Lung (tissue), 11 donors: ENCODE measurements at regions not wholly inside any gene's neighbourhood (a gene's known extent, or its start where the extent isn't known, plus 50 kb on each side); places are given as distances from the start of the nearest gene placed in this dataset.

Experiments used
- ATAC-seq: fragments of 200-7000 bp; cut with Tn5 transposase; one replicate; pipeline ENCODE4 v1.9.1; 2020; ENCODE audit warnings: moderate number of reproducible peaks; ENCODE audit not compliant: insufficient read depth, low FRiP score
- DNase-seq, 3 donors: peaks; one replicate each; pipeline ENCODE4 v3.0.0-alpha.2; 2013 to 2017
- H3K27ac ChIP-seq, 2 donors: one replicate each; pipeline ENCODE4 v1.5.1; 2013; ENCODE audit warnings: mild to moderate bottlenecking in 2 of 2, moderate library complexity in 2 of 2, control low read depth in 1 of 2, inconsistent platforms in 1 of 2, low read depth in 1 of 2, low read length in 1 of 2
- H3K27me3 ChIP-seq, 3 donors: one replicate each; pipeline ENCODE4 v1.5.1; 2013; ENCODE audit warnings: low read length in 2 of 3; ENCODE audit not compliant: control insufficient read depth in 3 of 3, insufficient read depth in 3 of 3
- H3K36me3 ChIP-seq, 4 donors: one replicate each; pipeline ENCODE4 v1.5.1; 2013; ENCODE audit warnings: low read length in 4 of 4, mild to moderate bottlenecking in 1 of 4, moderate library complexity in 1 of 4; ENCODE audit not compliant: control insufficient read depth in 4 of 4, insufficient read depth in 4 of 4
- H3K4me1 ChIP-seq, 5 donors: one replicate each; pipeline ENCODE4 v1.5.1; 2013; ENCODE audit warnings: low read length in 5 of 5, mild to moderate bottlenecking in 2 of 5, moderate library complexity in 1 of 5; ENCODE audit not compliant: control insufficient read depth in 5 of 5, insufficient read depth in 5 of 5
- H3K4me3 ChIP-seq: one replicate; pipeline ENCODE4 v1.5.1; 2013; ENCODE audit warnings: mild to moderate bottlenecking, control low read depth, moderate library complexity
- H3K9ac ChIP-seq, 2 donors: one replicate each; pipeline ENCODE4 v1.5.1; 2013; ENCODE audit warnings: low read length in 2 of 2, control low read depth in 1 of 2; ENCODE audit not compliant: insufficient read depth in 1 of 2
- H3K9me3 ChIP-seq, 4 donors: one replicate each; pipeline ENCODE4 v1.5.1; 2013; ENCODE audit warnings: low read length in 3 of 4, mild to moderate bottlenecking in 1 of 4, moderate library complexity in 1 of 4; ENCODE audit not compliant: control insufficient read depth in 4 of 4, insufficient read depth in 3 of 4
- WGBS, 2 donors: extraction: QIAGEN DNeasy Blood & Tissue Kit; methylation state at CpG; one replicate each; pipeline ENCODE4 v1.1.7; 2013; 5-methylcytosine and 5-hydroxymethylcytosine counted together
- TF ChIP-seq, protein P1 (sequence below): IDR thresholded peaks from 2 replicates; pipeline ENCODE4 v1.5.1; 2012; ENCODE audit warnings: mild to moderate bottlenecking; ENCODE audit errors: control extremely low read depth, extremely low read depth
- donor health status: control.
- donor health status: control.
- donor health status: Bipolar disorder and iron deficiency.
- donor health status: healthy.
- donor health status: DM: yes; HTN: yes; CAD: no.

DNA sequence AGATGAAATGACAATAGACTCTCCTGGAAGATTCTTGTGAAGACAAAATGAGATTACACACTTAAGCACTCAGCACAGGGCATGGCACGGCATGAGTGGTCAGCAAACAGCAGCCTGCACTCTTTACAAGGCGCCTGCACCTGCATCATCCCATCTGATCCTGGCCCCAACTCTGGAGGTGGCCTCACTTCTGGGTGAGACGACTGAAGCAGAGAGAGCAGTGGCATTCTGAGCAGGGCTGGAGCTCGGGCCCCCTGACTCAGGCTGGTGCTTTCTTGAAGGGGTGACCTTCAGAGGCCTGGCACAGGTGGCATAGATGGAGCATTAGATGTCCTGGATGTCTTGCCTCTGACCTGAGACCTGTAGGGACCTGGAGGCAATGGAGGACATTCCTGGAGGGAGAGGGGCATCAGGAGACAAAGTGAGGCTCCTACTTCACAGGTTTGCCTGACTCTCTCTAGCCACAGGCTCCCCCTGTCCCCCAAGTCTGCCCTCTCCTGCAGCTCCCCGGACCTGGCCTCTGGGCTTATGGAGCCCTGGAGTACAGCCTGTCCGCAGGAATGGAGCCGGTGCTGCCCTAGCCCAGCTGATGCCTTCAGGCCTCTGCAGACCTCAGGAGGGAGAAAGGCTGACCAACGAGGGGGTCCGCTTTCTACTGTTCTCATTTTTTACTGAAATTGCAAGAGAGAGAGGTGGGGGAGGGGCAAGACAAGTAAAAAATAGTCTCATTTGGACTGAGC lies 65.5 kb upstream of the THY1 start:
- no peaks in the 10 kb centered on the region for H3K4me1 ChIP-seq

GRCh38 chr11:119486691-119487259 lies 63.8 kb upstream of the THY1 start:
- Histone ChIP-seq H3K27ac (no peak overlapping the region), H3K9me3 (no peaks in the 10 kb centered on the region), H3K4me1 (no peaks in the 10 kb centered on the region), H3K4me3 (no peak overlapping the region), H3K36me3 (no peaks in the 10 kb centered on the region), H3K27me3 (peaks cover 0 to 8% (median 2%) of the 10 kb centered on the region in 3 donors), H3K9ac (no peak overlapping the region)
- peak in 1 of 3 donors; percentile 6 for DNase-seq
- TF ChIP-seq, protein P1, sequence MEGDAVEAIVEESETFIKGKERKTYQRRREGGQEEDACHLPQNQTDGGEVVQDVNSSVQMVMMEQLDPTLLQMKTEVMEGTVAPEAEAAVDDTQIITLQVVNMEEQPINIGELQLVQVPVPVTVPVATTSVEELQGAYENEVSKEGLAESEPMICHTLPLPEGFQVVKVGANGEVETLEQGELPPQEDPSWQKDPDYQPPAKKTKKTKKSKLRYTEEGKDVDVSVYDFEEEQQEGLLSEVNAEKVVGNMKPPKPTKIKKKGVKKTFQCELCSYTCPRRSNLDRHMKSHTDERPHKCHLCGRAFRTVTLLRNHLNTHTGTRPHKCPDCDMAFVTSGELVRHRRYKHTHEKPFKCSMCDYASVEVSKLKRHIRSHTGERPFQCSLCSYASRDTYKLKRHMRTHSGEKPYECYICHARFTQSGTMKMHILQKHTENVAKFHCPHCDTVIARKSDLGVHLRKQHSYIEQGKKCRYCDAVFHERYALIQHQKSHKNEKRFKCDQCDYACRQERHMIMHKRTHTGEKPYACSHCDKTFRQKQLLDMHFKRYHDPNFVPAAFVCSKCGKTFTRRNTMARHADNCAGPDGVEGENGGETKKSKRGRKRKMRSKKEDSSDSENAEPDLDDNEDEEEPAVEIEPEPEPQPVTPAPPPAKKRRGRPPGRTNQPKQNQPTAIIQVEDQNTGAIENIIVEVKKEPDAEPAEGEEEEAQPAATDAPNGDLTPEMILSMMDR: no peak
- 78 to 80% methylated on average over 3 of the region's 3 CpGs for WGBS, 2 donors
- ATAC-seq: no peak

More for the DNA sequence above, 65.5 kb upstream of the THY1 start:
- no peak for DNase-seq
- TF ChIP-seq, protein P1: no peak
- Histone ChIP-seq H3K27ac (no peak overlapping the region), H3K9ac (no peak overlapping the region), H3K36me3 (no peaks in the 10 kb centered on the region), H3K4me3 (no peak overlapping the region), H3K27me3 (peaks cover 0 to 8% (median 2%) of the 10 kb centered on the region in 3 donors), H3K9me3 (no peaks in the 10 kb centered on the region)
- no peak for ATAC-seq
- WGBS, 2 donors: 75 to 82% methylated on average over 9 of the region's 9 CpGs

DNA sequence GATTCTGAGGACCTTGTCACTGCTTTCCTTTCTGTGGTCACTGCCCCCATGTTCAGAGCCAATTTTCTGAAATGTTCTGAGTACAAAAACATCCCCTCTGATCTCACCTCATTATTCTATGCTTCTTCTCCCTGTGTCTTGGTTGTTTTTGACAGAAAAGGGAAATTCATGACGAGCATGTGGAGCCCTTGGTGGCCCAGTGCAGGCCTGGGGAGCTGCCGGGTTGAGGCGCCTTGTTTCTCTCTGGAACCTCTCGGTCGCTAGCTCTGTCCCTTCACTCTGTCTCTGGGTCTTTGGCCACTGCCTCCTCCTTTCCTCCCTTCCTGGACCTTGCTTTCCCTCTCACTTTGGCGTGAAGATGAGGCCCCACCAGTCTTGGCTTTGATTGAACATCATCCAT lies 63.0 kb upstream of the THY1 start:
- ATAC-seq: no peak
- no peak for DNase-seq
- TF ChIP-seq, protein P1: no peak
- no peak overlapping the region for H3K9ac ChIP-seq
- peaks cover 0 to 3% (median 0%) of the 10 kb centered on the region in 5 donors for H3K4me1 ChIP-seq
- 72% methylated on average over 5 of the region's 6 CpGs for WGBS, 2 donors
- H3K4me3 ChIP-seq: no peak overlapping the region
- H3K9me3 ChIP-seq: no peaks in the 10 kb centered on the region
- peaks cover 0 to 8% (median 2%) of the 10 kb centered on the region in 3 donors for H3K27me3 ChIP-seq
- no peaks in the 10 kb centered on the region for H3K36me3 ChIP-seq
- no peak overlapping the region for H3K27ac ChIP-seq
